A673 (cell line): ENCODE measurements at regions not wholly inside any gene's neighbourhood (a gene's known extent, or its start where the extent isn't known, plus 50 kb on each side); places are given as distances from the start of the nearest gene placed in this dataset.
"Not testable (repeated sequence)": the region's sequence is repeated elsewhere in the genome, so short reads cannot be mapped to it uniquely, and the experiment has no call there.

Experiments used
- BruUV-seq: library from RNA; stranded (reverse); fragments of 400-500 nt; replicated peaks from 2 replicates; lab custom pipeline; 2021; lab: Mats Ljungman, UMichigan
- CTCF ChIA-PET: fragments of 300-600 bp; sonication (Branson Sonifier 250); formaldehyde crosslinking; loops from one replicate; lab custom pipeline; 2022; ENCODE audit warnings: antibody characterized with exemption; lab: Charles Lee
- POLR2A ChIA-PET: fragments of 300-600 bp; sonication (Branson Sonifier 250); formaldehyde crosslinking; loops from one replicate; lab custom pipeline; 2022; ENCODE audit warnings: antibody characterized with exemption; ENCODE audit not compliant: low non-redundant PET; lab: Charles Lee
- DNase-seq: peaks from one replicate; pipeline ENCODE4 v3.0.0-alpha.2; 2015; ENCODE audit warnings: low spot score
- H3K27ac ChIP-seq: fragments of 200-600 bp; sonication (generic); 2 replicates; pipeline ENCODE4 v1.5.1; 2016; ENCODE audit warnings: mixed run types, low read depth, mild to moderate bottlenecking, mixed read lengths, antibody characterized with exemption, low read length; ENCODE audit not compliant: poor library complexity, severe bottlenecking
- H3K27me3 ChIP-seq: fragments of 200-600 bp; sonication (generic); replicated peaks from 2 replicates; pipeline ENCODE4 v1.6.1; 2017; ENCODE audit warnings: mixed run types, low read depth, mild to moderate bottlenecking, mixed read lengths, antibody characterized with exemption, low read length; ENCODE audit not compliant: insufficient read depth, poor library complexity
- H3K36me3 ChIP-seq: fragments of 200-600 bp; sonication (generic); 2 replicates; pipeline ENCODE4 v1.6.1; 2016; ENCODE audit warnings: mixed run types, mild to moderate bottlenecking, mixed read lengths, antibody characterized with exemption, low read length; ENCODE audit not compliant: insufficient read depth, poor library complexity, severe bottlenecking
- H3K4me1 ChIP-seq: fragments of 200-600 bp; sonication (generic); 2 replicates; pipeline ENCODE4 v1.6.1; 2017; ENCODE audit warnings: mixed run types, mild to moderate bottlenecking, mixed read lengths, antibody characterized with exemption, low read length; ENCODE audit not compliant: insufficient read depth, poor library complexity, severe bottlenecking
- H3K4me3 ChIP-seq: fragments of 200-600 bp; sonication (generic); 2 replicates; pipeline ENCODE4 v1.5.1; 2016; ENCODE audit warnings: low read depth, mixed run types, mild to moderate bottlenecking, mixed read lengths, low read length; ENCODE audit not compliant: poor library complexity, severe bottlenecking
- H3K9me3 ChIP-seq: fragments of 200-600 bp; sonication (generic); 2 replicates; pipeline ENCODE4 v1.6.1; 2016; ENCODE audit warnings: mixed run types, low read depth, mild to moderate bottlenecking, mixed read lengths, antibody characterized with exemption, low read length; ENCODE audit not compliant: poor library complexity, severe bottlenecking
- CTCF ChIP-seq: fragments of 300-800, 200-600 bp; sonication (generic); conservative IDR thresholded peaks from 2 replicates; pipeline ENCODE4 v1.5.1; 2017; ENCODE audit warnings: low read depth, mild to moderate bottlenecking, antibody characterized with exemption, low read length, moderate library complexity, mixed read lengths
- EZH2 ChIP-seq: fragments of 200-600 bp; sonication (generic); IDR thresholded peaks from 2 replicates; pipeline ENCODE4 v1.6.1; 2017; ENCODE audit warnings: borderline replicate concordance, low read depth, mild to moderate bottlenecking, mixed read lengths, antibody characterized with exemption, low read length; ENCODE audit not compliant: poor library complexity, severe bottlenecking
- intact Hi-C: fragments of 100-400 bp; cut with micrococcal nuclease; formaldehyde crosslinking; loops from one replicate; pipeline ENCODE4 v1.10.0; 2022; ENCODE audit not compliant: unreplicated experiment

GRCh38 chr15:26032162-26032846 lies 169.2 kb upstream of the ATP10A start:
- no peaks in the 10 kb centered on the region for H3K27me3 ChIP-seq
- CTCF ChIA-PET, result no interaction called here
- no peak overlapping the region for H3K4me3 ChIP-seq
- intact Hi-C loops, result no loop called here
- no peaks in the 10 kb centered on the region for H3K36me3 ChIP-seq
- H3K4me1 ChIP-seq, result no peaks in the 10 kb centered on the region
- BruUV-seq, result no TSS peak
- H3K9me3 ChIP-seq, result peaks cover 33% of the 10 kb centered on the region
- POLR2A ChIA-PET, result no interaction called here
- DNase-seq, result no peak
- no peak overlapping the region for H3K27ac ChIP-seq
- no peak for TF ChIP-seq CTCF

- POLR2A ChIA-PET, CTCF ChIA-PET, H3K36me3 ChIP-seq, H3K4me1 ChIP-seq, H3K27me3 ChIP-seq, H3K4me3 ChIP-seq, intact Hi-C loops, DNase-seq, BruUV-seq, H3K27ac ChIP-seq: not testable (repeated sequence)
- peaks cover 32% of the 10 kb centered on the region for H3K9me3 ChIP-seq
These were observed 166.5 kb upstream of the ATP10A start for GRCh38 chr15:26029586-26029985.

GRCh38 chr15:26029146-26029545 lies 166.0 kb upstream of the ATP10A start:
- DNase-seq, result no peak
- no peak for TF ChIP-seq CTCF
- no peak for TF ChIP-seq EZH2
- Histone ChIP-seq H3K27me3 (no peaks in the 10 kb centered on the region), H3K36me3 (no peaks in the 10 kb centered on the region), H3K4me1 (no peaks in the 10 kb centered on the region), H3K9me3 (peaks cover 32% of the 10 kb centered on the region), H3K27ac (no peak overlapping the region), H3K4me3 (no peak overlapping the region)
- ChIA-PET POLR2A (no interaction called here), CTCF (no interaction called here)
- no TSS peak for BruUV-seq
- intact Hi-C loops, result no loop called here

GRCh38 chr15:26028086-26028740 lies 165.1 kb upstream of the ATP10A start:
- intact Hi-C loops, result no loop called here
- TF ChIP-seq EZH2 (no peak), CTCF (no peak)

GRCh38 chr15:26026671-26027070 lies 163.5 kb upstream of the ATP10A start:
- H3K36me3 ChIP-seq, H3K4me3 ChIP-seq, CTCF ChIA-PET, H3K27ac ChIP-seq, H3K4me1 ChIP-seq, DNase-seq, BruUV-seq, H3K27me3 ChIP-seq, intact Hi-C loops, POLR2A ChIA-PET: not testable (repeated sequence)
- H3K9me3 ChIP-seq, result peaks cover 21% of the 10 kb centered on the region

More at GRCh38 chr15:26028086-26028740, 165.1 kb upstream of the ATP10A start:
- DNase-seq, result no peak
- no TSS peak for BruUV-seq
- no peak overlapping the region for H3K27ac ChIP-seq
- H3K4me1 ChIP-seq, result no peaks in the 10 kb centered on the region
- no peaks in the 10 kb centered on the region for H3K36me3 ChIP-seq
- H3K27me3 ChIP-seq, result no peaks in the 10 kb centered on the region
- H3K4me3 ChIP-seq, result no peak overlapping the region
- ChIA-PET CTCF (no interaction called here), POLR2A (no interaction called here)
- peaks cover 32% of the 10 kb centered on the region for H3K9me3 ChIP-seq
